Renal cortex interstitium (tissue), 11 donors: ENCODE measurements at regions not wholly inside any gene's neighbourhood (a gene's known extent, or its start where the extent isn't known, plus 50 kb on each side); places are given as distances from the start of the nearest gene placed in this dataset.

Source experiments
- DNase-seq, 11 donors: peaks; one replicate each; pipeline ENCODE4 v3.0.0-alpha.2; 2013; ENCODE audit warnings: low read depth in 9 of 11, low spot score in 4 of 11; ENCODE audit errors: extremely low read depth in 1 of 11

DNA sequence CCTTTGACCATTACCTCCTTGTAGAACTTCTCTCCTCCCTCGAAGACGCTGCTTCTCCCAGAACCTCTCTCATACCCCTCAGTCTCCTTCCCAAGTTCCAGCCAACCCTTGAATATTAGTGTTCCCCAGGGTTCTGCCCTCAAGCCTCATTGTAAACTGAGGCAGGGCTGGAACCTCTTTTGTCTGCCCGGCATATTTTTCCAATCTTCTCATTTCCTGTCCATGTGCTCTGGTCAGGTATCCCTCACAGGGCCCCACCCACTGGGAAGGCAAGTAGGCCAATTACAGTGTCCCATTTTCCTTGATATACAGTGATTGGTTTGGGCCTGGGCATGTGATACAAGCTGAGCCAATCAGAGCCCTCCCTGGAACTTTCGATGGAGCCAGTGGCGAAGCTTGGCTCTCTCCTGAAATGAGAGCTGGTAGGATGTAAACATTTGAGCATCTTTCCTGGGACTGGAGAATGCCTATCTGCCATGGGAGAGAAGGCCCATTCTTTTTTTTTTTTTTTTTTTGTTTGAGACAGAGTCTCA, 57.1 kb upstream of the ID3 start:
- DNase-seq = no peak

DNA sequence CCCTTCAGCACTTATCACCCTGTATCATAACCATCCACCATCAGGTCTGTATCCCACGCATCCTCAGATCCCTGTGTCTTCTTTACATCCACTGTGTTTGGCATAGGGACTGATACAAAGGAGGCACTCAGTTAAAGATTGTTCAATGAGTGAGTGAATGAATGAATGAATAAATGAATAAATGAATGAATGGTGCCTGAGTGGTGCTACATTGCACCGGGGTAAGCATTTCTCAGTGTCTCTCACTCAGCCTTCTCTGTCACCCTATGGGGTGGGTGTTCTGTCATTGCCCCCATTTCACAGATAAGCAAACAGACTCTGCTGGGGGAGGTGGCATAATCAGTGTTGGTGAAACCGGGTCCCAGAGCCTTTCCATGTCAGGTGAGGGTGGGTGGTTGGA, 56.6 kb upstream of the ID3 start:
- no peak for DNase-seq

DNA sequence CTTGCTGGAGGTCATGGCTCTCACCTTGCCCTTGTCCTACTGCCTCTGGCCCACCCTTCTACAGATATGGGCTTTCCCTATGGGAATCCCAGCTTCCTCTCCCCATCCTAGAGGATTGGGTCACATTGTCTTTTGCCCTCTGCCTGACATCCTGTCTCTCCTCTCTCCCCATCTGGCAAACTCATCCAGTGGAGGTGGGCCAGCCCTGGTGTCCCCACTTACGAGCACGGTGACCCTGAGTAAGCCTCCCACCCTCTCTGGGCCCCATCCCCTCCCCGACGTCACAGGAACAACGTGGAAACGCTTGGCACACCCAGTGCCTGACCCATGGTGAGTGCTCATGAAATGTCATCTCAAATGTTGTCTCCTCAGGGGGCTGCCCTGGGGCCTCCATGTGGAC, 56.1 kb upstream of the ID3 start:
- DNase-seq = no peak

GRCh38 chr1:23614032-23614660, 54.8 kb upstream of the ID3 start:
- no peak for DNase-seq

- no peak for DNase-seq
These were observed 54.1 kb upstream of the ID3 start for GRCh38 chr1:23613191-23614031.

- DNase-seq = no peak
These were observed 52.5 kb upstream of the ID3 start for GRCh38 chr1:23611601-23612327.

DNA sequence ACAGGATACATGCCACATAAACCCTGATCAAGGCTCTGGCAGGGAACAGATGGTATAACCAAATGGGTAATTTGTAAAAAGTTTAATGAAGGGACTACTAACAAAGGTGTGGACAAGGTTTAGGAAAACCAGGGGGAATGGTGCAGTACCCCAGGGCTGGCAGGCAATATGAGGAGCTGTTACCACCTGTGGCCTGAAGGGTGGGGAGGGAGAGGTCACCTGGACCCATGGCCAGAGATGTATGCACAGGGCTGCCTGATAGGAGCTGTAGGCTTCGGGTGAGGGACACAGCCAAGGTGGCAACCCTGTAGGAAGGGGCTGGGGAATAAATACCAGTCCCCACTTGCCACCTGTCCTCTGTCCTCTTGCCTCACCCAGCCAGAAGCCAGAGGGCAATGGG, 51.4 kb upstream of the ID3 start:
- no peak for DNase-seq

DNA sequence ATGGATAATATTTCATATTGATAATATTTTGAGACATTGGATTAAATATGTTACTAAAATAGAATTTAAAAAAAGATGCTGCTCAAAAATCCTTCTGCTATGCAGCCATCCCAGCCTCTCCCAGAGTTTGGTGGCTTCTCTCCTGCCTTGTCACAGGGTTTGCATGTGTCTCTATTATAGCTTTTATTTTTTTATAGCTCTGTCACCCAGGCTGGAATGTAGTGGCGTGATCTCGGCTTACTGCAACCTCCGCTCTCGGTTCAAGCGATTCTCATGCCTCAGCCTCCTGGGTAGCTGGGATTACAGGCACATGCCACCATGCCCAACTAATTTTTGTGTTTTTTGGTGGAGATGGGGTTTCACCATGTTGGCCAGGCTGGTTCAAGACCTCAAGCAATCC, 50.7 kb upstream of the ID3 start:
- DNase-seq = no peak
